B cell (primary cell): ENCODE measurements at regions not wholly inside any gene's neighbourhood (a gene's known extent, or its start where the extent isn't known, plus 50 kb on each side); places are given as distances from the start of the nearest gene placed in this dataset.

Experiments used
- ATAC-seq: fragments of 200-7000 bp; cut with Tn5 transposase; one replicate; pipeline ENCODE4 v1.10.0; 2021; ENCODE audit warnings: low read depth, mild to moderate bottlenecking, moderate number of reproducible peaks, moderate library complexity
- CTCF ChIA-PET: fragments of 350-600 bp; sonication (Branson Sonifier 250); formaldehyde crosslinking; loops from one replicate; lab custom pipeline; 2021; ENCODE audit warnings: antibody characterized with exemption, inconsistent platforms; lab: Charles Lee
- POLR2A ChIA-PET: fragments of 350-600 bp; sonication (Branson Sonifier 250); formaldehyde crosslinking; loops from one replicate; lab custom pipeline; 2021; ENCODE audit warnings: antibody characterized with exemption; lab: Charles Lee
- DNase-seq: peaks from one replicate; pipeline ENCODE4 v3.0.0; 2013
- H2AFZ ChIP-seq: 2 replicates; pipeline ENCODE4 v1.6.1; 2012; ENCODE audit warnings: mild to moderate bottlenecking, low read depth, low read length; ENCODE audit not compliant: insufficient read depth, poor library complexity, severe bottlenecking
- H3K27ac ChIP-seq, 2 donors: 1 replicate in 1 of 2; 2 replicates in 1 of 2; pipeline ENCODE4 v1.5.1; 2012 to 2013; ENCODE audit warnings: low read length in 2 of 2, mild to moderate bottlenecking in 2 of 2, moderate library complexity in 1 of 2
- H3K27me3 ChIP-seq, 4 experiments: fragments of 200-600 bp in 1 of 4; sonication (generic) in 1 of 4; replicated peaks in 1 of 4; 1 replicate in 2 of 4; 2 replicates in 2 of 4; pipeline versions ENCODE4 v1.6.1 to v1.7.0; 2013 to 2016; ENCODE audit warnings: low read length in 3 of 4, mild to moderate bottlenecking in 2 of 4, mixed read lengths in 1 of 4, moderate library complexity in 1 of 4; ENCODE audit not compliant: insufficient read depth in 4 of 4, control insufficient read depth in 3 of 4; ENCODE audit errors: control extremely low read depth in 1 of 4
- H3K36me3 ChIP-seq, 2 experiments: replicated peaks in 1 of 2; 1 replicate in 1 of 2; 2 replicates in 1 of 2; pipeline versions ENCODE4 v1.6.1 to v1.7.1; 2013; ENCODE audit warnings: low read length in 1 of 2; ENCODE audit not compliant: insufficient read depth in 2 of 2, control insufficient read depth in 1 of 2; ENCODE audit errors: control extremely low read depth in 1 of 2, extremely low read depth in 1 of 2
- H3K4me1 ChIP-seq, 2 donors: fragments of 200-600 bp in 1 of 2; sonication (generic) in 1 of 2; 1 replicate in 1 of 2; 2 replicates in 1 of 2; pipeline versions ENCODE4 v1.5.1 to v1.6.1; 2013 to 2017; ENCODE audit warnings: low read length in 2 of 2; ENCODE audit not compliant: control insufficient read depth in 2 of 2, insufficient read depth in 2 of 2
- H3K4me2 ChIP-seq: replicated peaks from 2 replicates; pipeline ENCODE3; 2012; ENCODE audit warnings: mild to moderate bottlenecking, low read depth, low read length; ENCODE audit not compliant: poor library complexity, severe bottlenecking
- H3K4me3 ChIP-seq, 5 experiments: fragments of 200-600 bp in 1 of 5; sonication (generic) in 1 of 5; 1 replicate in 3 of 5; 2 replicates in 2 of 5; pipeline versions ENCODE4 v1.5.1 to v1.7.0; 2011 to 2016; ENCODE audit warnings: low read length in 4 of 5, mild to moderate bottlenecking in 4 of 5, low read depth in 2 of 5, control low read depth in 1 of 5, moderate library complexity in 1 of 5; ENCODE audit not compliant: insufficient read depth in 1 of 5; ENCODE audit errors: control extremely low read depth in 1 of 5, extremely low read depth in 1 of 5
- H3K79me2 ChIP-seq: fragments of 200-600 bp; sonication (generic); one replicate; pipeline ENCODE4 v1.6.0; 2016; ENCODE audit warnings: low read length; ENCODE audit not compliant: control insufficient read depth, insufficient read depth
- H3K9ac ChIP-seq: fragments of 200-600 bp; sonication (generic); 2 replicates; pipeline ENCODE4 v1.6.1; 2017; ENCODE audit warnings: mild to moderate bottlenecking, low read length, moderate library complexity
- H3K9me3 ChIP-seq, 3 donors: one replicate each; pipeline versions ENCODE4 v1.6.1 to v1.7.1; 2013; ENCODE audit warnings: low read length in 2 of 3; ENCODE audit not compliant: control insufficient read depth in 2 of 3, insufficient read depth in 1 of 3; ENCODE audit errors: control extremely low read depth in 1 of 3
- H4K20me1 ChIP-seq: 2 replicates; pipeline ENCODE4 v1.6.0; 2012; ENCODE audit warnings: mild to moderate bottlenecking, low read length; ENCODE audit not compliant: insufficient read depth, control insufficient read depth, poor library complexity, severe bottlenecking
- H3K27ac Mint-ChIP-seq: one replicate; pipeline ENCODE4 v1.8.0; 2021; ENCODE audit warnings: mixed read lengths
- H3K27me3 Mint-ChIP-seq: one replicate; pipeline ENCODE4 v1.8.0; 2021; ENCODE audit warnings: mixed read lengths
- H3K4me1 Mint-ChIP-seq: one replicate; pipeline ENCODE4 v1.8.0; 2021; ENCODE audit warnings: mixed read lengths
- H3K4me3 Mint-ChIP-seq: one replicate; pipeline ENCODE4 v1.8.0; 2021; ENCODE audit warnings: mixed read lengths
- H3K9me3 Mint-ChIP-seq: one replicate; pipeline ENCODE4 v1.8.0; 2022; ENCODE audit warnings: mixed read lengths; ENCODE audit not compliant: insufficient read depth
- CTCF ChIP-seq: fragments of 200-600 bp; IDR thresholded peaks from one replicate; pipeline ENCODE4 v1.8.0; 2022; ENCODE audit warnings: antibody characterized with exemption, mild to moderate bottlenecking
- EZH2 ChIP-seq: IDR thresholded peaks from 2 replicates; pipeline ENCODE4 v1.6.1; 2012; ENCODE audit warnings: borderline replicate concordance, low read depth, mild to moderate bottlenecking, moderate library complexity, low read length; ENCODE audit not compliant: insufficient read depth, poor library complexity, severe bottlenecking
- intact Hi-C: fragments of 100-400 bp; cut with micrococcal nuclease; formaldehyde crosslinking; loops from one replicate; pipeline ENCODE4 v1.10.0; 2022

- POLR2A ChIA-PET, result no interaction called here
- Histone ChIP-seq H3K27me3 (no peaks in the 10 kb centered on the region), H3K27ac (no peak overlapping the region), H2AFZ (no peak overlapping the region), H3K4me1 (no peaks in the 10 kb centered on the region), H4K20me1 (no peaks in the 10 kb centered on the region), H3K4me3 (no peak overlapping the region), H3K4me2 (no peak overlapping the region), H3K9me3 (no peaks in the 10 kb centered on the region), H3K36me3 (no peaks in the 10 kb centered on the region), H3K9ac (no peak overlapping the region), H3K79me2 (no peaks in the 10 kb centered on the region)
- no peaks in the 10 kb centered on the region for H3K4me1 Mint-ChIP-seq
- no peaks in the 10 kb centered on the region for H3K9me3 Mint-ChIP-seq
- H3K4me3 Mint-ChIP-seq, result no peak overlapping the region
- H3K27me3 Mint-ChIP-seq, result peaks cover 2% of the 10 kb centered on the region
- ATAC-seq, result no peak
- TF ChIP-seq CTCF (no peak), EZH2 (no peak)
- intact Hi-C loops, result no loop called here
- CTCF ChIA-PET, result no interaction called here
- DNase-seq, result no peak
- no peak overlapping the region for H3K27ac Mint-ChIP-seq
Measured at GRCh38 chr13:76319921-76320320, 566.3 kb downstream of the KCTD12 start.

GRCh38 chr13:76316998-76317527, 569.1 kb downstream of the KCTD12 start:
- Histone ChIP-seq H4K20me1 (no peaks in the 10 kb centered on the region), H3K9me3 (no peaks in the 10 kb centered on the region), H3K4me1 (no peaks in the 10 kb centered on the region), H3K4me3 (no peak overlapping the region), H3K27me3 (no peaks in the 10 kb centered on the region), H3K27ac (no peak overlapping the region), H3K36me3 (no peaks in the 10 kb centered on the region), H3K9ac (no peak overlapping the region), H3K4me2 (no peak overlapping the region), H3K79me2 (no peaks in the 10 kb centered on the region), H2AFZ (no peak overlapping the region)
- Mint-ChIP-seq H3K27ac (no peak overlapping the region), H3K9me3 (no peaks in the 10 kb centered on the region), H3K4me3 (no peak overlapping the region), H3K4me1 (no peaks in the 10 kb centered on the region), H3K27me3 (no peaks in the 10 kb centered on the region)
- intact Hi-C loops, result no loop called here
- ChIA-PET CTCF (no interaction called here), POLR2A (no interaction called here)
- ATAC-seq, result no peak
- TF ChIP-seq CTCF, result no peak
- no peak for TF ChIP-seq EZH2
- DNase-seq, result no peak
